ENCODE measurements at regions not wholly inside any gene's neighbourhood (a gene's known extent, or its start where the extent isn't known, plus 50 kb on each side); places are given as distances from the start of the nearest gene placed in this dataset.

DNA sequence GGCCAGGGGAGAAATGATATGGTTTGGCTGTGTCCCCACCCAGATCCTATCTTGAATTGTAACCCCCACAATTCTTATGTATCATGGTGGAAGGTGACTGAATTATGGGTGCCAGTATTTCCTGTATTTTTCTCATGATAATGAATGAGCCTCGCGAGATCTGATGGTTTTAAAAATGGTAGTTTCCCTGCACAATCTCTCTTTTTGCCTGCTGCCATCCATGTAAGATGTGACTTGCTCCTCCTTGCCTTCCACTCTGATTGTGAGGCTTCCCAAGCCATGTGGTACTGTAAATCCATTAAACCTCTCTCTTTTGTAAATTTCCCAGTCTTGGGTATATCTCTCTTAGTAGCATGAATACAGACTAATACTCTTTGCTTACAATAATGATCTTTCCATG is 1453.9 kb upstream of the B3GALT2 start:
- no peaks in the 10 kb centered on the region for H3K36me3 ChIP-seq (ENCODE audit: insufficient read depth, low read length)
- no peak overlapping the region for H2AFZ ChIP-seq (ENCODE audit: low read length)
- no peak overlapping the region for H3K27ac ChIP-seq (ENCODE audit: low read depth, low read length, poor library complexity, severe bottlenecking)
- no peaks in the 10 kb centered on the region for H3K9me2 ChIP-seq (ENCODE audit: insufficient read depth, low read length)
- intact Hi-C loops (cut with micrococcal nuclease; ENCODE audit: unreplicated experiment), result no loop called here
- H3K9me3 ChIP-seq (ENCODE audit: low read length), result no peaks in the 10 kb centered on the region
- ChIA-PET CTCF (ENCODE audit: unreplicated experiment) (no interaction called here), POLR2A (interaction anchor here (0.6 kb wide), 1 partner anchor 1687 kb away, joined by 3 read pairs; no protein-coding TSS in a partner anchor)
- DNase-seq (ENCODE audit: low spot score), result no peak
- no peaks in the 10 kb centered on the region for H4K20me1 ChIP-seq (ENCODE audit: insufficient read depth, low read length)
- H3K4me3 ChIP-seq (ENCODE audit: low read depth, low read length, poor library complexity, severe bottlenecking), result no peak overlapping the region
- no peaks in the 10 kb centered on the region for H3K4me1 ChIP-seq (ENCODE audit: insufficient read depth, low read length, poor library complexity, severe bottlenecking)
- BruUV-seq (replicated peaks), result no TSS peak
- TF ChIP-seq, protein P1, sequence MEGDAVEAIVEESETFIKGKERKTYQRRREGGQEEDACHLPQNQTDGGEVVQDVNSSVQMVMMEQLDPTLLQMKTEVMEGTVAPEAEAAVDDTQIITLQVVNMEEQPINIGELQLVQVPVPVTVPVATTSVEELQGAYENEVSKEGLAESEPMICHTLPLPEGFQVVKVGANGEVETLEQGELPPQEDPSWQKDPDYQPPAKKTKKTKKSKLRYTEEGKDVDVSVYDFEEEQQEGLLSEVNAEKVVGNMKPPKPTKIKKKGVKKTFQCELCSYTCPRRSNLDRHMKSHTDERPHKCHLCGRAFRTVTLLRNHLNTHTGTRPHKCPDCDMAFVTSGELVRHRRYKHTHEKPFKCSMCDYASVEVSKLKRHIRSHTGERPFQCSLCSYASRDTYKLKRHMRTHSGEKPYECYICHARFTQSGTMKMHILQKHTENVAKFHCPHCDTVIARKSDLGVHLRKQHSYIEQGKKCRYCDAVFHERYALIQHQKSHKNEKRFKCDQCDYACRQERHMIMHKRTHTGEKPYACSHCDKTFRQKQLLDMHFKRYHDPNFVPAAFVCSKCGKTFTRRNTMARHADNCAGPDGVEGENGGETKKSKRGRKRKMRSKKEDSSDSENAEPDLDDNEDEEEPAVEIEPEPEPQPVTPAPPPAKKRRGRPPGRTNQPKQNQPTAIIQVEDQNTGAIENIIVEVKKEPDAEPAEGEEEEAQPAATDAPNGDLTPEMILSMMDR (conservative IDR thresholded peaks at IDR 0.05; ENCODE audit: low read length), result no peak
- TF ChIP-seq EZH2phosphoT487 (IDR thresholded peaks at IDR 0.05; ENCODE audit: borderline replicate concordance, low read depth, low read length), result no peak
- H3K4me2 ChIP-seq (ENCODE audit: low read length), result no peak overlapping the region
- no peaks in the 10 kb centered on the region for H3K79me2 ChIP-seq (ENCODE audit: insufficient read depth, low read depth, low read length)

GRCh38 chr1:194629011-194629410 is 1442.6 kb upstream of the B3GALT2 start:
- TF ChIP-seq, protein P1 (conservative IDR thresholded peaks at IDR 0.05; ENCODE audit: low read length), result no peak
- no peak for TF ChIP-seq EZH2phosphoT487 (IDR thresholded peaks at IDR 0.05; ENCODE audit: borderline replicate concordance, low read depth, low read length)
- BruUV-seq (replicated peaks), result no TSS peak
- intact Hi-C loops (cut with micrococcal nuclease; ENCODE audit: unreplicated experiment), result no loop called here

GRCh38 chr1:194624833-194625232 is 1438.4 kb upstream of the B3GALT2 start:
- no peaks in the 10 kb centered on the region for H3K79me2 ChIP-seq (ENCODE audit: insufficient read depth, low read depth, low read length)
- no peaks in the 10 kb centered on the region for H3K36me3 ChIP-seq (ENCODE audit: insufficient read depth, low read length)
- POLR2A ChIA-PET, result no interaction called here
- BruUV-seq (replicated peaks), result no TSS peak
- no peaks in the 10 kb centered on the region for H3K9me2 ChIP-seq (ENCODE audit: insufficient read depth, low read length)
- no peak overlapping the region for H2AFZ ChIP-seq (ENCODE audit: low read length)
- H4K20me1 ChIP-seq (ENCODE audit: insufficient read depth, low read length), result no peaks in the 10 kb centered on the region
- H3K4me2 ChIP-seq (ENCODE audit: low read length), result no peak overlapping the region
- intact Hi-C loops (cut with micrococcal nuclease; ENCODE audit: unreplicated experiment), result no loop called here
- H3K27ac ChIP-seq (ENCODE audit: low read depth, low read length, poor library complexity, severe bottlenecking), result no peak overlapping the region
- CTCF ChIA-PET (ENCODE audit: unreplicated experiment), result no interaction called here
- H3K9me3 ChIP-seq (ENCODE audit: low read length), result no peaks in the 10 kb centered on the region
- no peak overlapping the region for H3K4me3 ChIP-seq (ENCODE audit: low read depth, low read length, poor library complexity, severe bottlenecking)
- DNase-seq (ENCODE audit: low spot score), result no peak
- no peaks in the 10 kb centered on the region for H3K4me1 ChIP-seq (ENCODE audit: insufficient read depth, low read length, poor library complexity, severe bottlenecking)
- TF ChIP-seq, protein P1 (conservative IDR thresholded peaks at IDR 0.05; ENCODE audit: low read length), result no peak
- TF ChIP-seq EZH2phosphoT487 (IDR thresholded peaks at IDR 0.05; ENCODE audit: borderline replicate concordance, low read depth, low read length), result no peak

More at GRCh38 chr1:194629011-194629410, 1442.6 kb upstream of the B3GALT2 start:
- Histone ChIP-seq H2AFZ (ENCODE audit: low read length) (no peak overlapping the region), H3K9me3 (ENCODE audit: low read length) (no peaks in the 10 kb centered on the region), H3K4me3 (ENCODE audit: low read depth, low read length, poor library complexity, severe bottlenecking) (no peak overlapping the region), H3K4me1 (ENCODE audit: insufficient read depth, low read length, poor library complexity, severe bottlenecking) (no peaks in the 10 kb centered on the region), H4K20me1 (ENCODE audit: insufficient read depth, low read length) (no peaks in the 10 kb centered on the region), H3K27ac (ENCODE audit: low read depth, low read length, poor library complexity, severe bottlenecking) (no peak overlapping the region), H3K36me3 (ENCODE audit: insufficient read depth, low read length) (no peaks in the 10 kb centered on the region), H3K9me2 (ENCODE audit: insufficient read depth, low read length) (no peaks in the 10 kb centered on the region), H3K4me2 (ENCODE audit: low read length) (no peak overlapping the region), H3K79me2 (ENCODE audit: insufficient read depth, low read depth, low read length) (no peaks in the 10 kb centered on the region)
- ChIA-PET CTCF (ENCODE audit: unreplicated experiment) (no interaction called here), POLR2A (interaction anchor here (1.3 kb wide), 1 partner anchor 14 kb away, joined by 3 read pairs; no protein-coding TSS in a partner anchor)
- DNase-seq (ENCODE audit: low spot score), result no peak
